ENCODE measurements at regions not wholly inside any gene's neighbourhood (a gene's known extent, or its start where the extent isn't known, plus 50 kb on each side); places are given as distances from the start of the nearest gene placed in this dataset.

DNA sequence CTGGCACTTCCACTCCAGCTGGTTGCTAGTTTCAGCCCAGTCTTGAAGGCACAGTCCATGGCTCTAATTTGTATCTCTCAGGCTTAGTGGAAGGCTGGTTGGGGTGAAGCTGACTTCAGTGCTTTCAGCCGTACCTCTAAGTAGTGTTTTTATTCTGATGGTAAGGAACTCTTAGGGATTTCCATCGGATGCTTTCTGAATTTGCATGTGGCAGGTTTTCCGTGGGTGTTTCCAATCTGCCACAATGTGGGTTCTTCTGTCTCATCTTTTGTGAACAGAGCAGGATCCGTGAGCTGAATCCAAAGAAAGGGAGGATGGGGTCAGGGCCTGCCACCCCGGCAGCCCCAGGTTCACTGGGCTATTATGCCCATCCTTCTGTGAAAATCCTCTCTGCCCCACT, 607.9 kb upstream of the MKI67 start (continued):
- TF ChIP-seq, protein P1, sequence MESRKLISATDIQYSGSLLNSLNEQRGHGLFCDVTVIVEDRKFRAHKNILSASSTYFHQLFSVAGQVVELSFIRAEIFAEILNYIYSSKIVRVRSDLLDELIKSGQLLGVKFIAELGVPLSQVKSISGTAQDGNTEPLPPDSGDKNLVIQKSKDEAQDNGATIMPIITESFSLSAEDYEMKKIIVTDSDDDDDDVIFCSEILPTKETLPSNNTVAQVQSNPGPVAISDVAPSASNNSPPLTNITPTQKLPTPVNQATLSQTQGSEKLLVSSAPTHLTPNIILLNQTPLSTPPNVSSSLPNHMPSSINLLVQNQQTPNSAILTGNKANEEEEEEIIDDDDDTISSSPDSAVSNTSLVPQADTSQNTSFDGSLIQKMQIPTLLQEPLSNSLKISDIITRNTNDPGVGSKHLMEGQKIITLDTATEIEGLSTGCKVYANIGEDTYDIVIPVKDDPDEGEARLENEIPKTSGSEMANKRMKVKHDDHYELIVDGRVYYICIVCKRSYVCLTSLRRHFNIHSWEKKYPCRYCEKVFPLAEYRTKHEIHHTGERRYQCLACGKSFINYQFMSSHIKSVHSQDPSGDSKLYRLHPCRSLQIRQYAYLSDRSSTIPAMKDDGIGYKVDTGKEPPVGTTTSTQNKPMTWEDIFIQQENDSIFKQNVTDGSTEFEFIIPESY (IDR thresholded peaks at IDR 0.05) = no peak
- no peak for TF ChIP-seq JUND (IDR thresholded peaks at IDR 0.05)
- TF ChIP-seq RXRA (IDR thresholded peaks at IDR 0.05) = no peak

DNA sequence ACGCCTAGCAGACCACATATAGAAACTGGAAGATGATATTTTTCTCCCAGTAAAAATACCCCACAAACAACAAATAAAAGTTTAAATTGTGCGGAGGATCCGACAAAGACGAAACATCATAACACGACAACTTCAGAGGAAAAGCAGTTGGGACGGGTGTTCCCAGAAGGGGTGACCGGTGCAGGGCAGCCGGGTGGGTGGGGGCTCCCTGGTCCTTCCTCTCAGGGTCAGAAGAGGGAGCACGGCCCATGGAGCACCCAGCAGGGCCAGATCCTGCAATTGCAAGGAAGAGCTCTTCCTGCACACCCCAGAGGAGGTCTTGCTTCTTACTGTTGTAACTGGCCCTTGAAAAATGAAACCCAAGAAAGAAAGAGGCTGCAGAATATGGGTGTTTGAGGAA, 608.5 kb upstream of the MKI67 start:
- TF ChIP-seq, protein P2, sequence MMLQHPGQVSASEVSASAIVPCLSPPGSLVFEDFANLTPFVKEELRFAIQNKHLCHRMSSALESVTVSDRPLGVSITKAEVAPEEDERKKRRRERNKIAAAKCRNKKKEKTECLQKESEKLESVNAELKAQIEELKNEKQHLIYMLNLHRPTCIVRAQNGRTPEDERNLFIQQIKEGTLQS (IDR thresholded peaks at IDR 0.05) = no peak
- TF ChIP-seq RAD21 (IDR thresholded peaks at IDR 0.05) (no peak), JUND (IDR thresholded peaks at IDR 0.05) (no peak), RXRA (IDR thresholded peaks at IDR 0.05) (no peak), HNF4G (IDR thresholded peaks at IDR 0.05) (no peak), YY1 (IDR thresholded peaks at IDR 0.05) (no peak), NR2F2 (IDR thresholded peaks at IDR 0.05) (no peak)
- TF ChIP-seq, protein P3, sequence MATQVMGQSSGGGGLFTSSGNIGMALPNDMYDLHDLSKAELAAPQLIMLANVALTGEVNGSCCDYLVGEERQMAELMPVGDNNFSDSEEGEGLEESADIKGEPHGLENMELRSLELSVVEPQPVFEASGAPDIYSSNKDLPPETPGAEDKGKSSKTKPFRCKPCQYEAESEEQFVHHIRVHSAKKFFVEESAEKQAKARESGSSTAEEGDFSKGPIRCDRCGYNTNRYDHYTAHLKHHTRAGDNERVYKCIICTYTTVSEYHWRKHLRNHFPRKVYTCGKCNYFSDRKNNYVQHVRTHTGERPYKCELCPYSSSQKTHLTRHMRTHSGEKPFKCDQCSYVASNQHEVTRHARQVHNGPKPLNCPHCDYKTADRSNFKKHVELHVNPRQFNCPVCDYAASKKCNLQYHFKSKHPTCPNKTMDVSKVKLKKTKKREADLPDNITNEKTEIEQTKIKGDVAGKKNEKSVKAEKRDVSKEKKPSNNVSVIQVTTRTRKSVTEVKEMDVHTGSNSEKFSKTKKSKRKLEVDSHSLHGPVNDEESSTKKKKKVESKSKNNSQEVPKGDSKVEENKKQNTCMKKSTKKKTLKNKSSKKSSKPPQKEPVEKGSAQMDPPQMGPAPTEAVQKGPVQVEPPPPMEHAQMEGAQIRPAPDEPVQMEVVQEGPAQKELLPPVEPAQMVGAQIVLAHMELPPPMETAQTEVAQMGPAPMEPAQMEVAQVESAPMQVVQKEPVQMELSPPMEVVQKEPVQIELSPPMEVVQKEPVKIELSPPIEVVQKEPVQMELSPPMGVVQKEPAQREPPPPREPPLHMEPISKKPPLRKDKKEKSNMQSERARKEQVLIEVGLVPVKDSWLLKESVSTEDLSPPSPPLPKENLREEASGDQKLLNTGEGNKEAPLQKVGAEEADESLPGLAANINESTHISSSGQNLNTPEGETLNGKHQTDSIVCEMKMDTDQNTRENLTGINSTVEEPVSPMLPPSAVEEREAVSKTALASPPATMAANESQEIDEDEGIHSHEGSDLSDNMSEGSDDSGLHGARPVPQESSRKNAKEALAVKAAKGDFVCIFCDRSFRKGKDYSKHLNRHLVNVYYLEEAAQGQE (IDR thresholded peaks at IDR 0.05) = no peak
- no peak overlapping the region for H3K4me3 ChIP-seq (ENCODE audit: low read depth in 1 of 3, low read length in 3 of 3)
- H3K9me3 ChIP-seq (ENCODE audit: control insufficient read depth in 4 of 4, low read length in 3 of 4) = no peaks in the 10 kb centered on the region
- 81% methylated on average over 9 of the region's 9 CpGs for WGBS
- H3K4me1 ChIP-seq (ENCODE audit: control insufficient read depth in 4 of 4, insufficient read depth in 4 of 4, low read length in 3 of 4) = no peaks in the 10 kb centered on the region
- no peak for DNase-seq (ENCODE audit: low spot score)
- no peak overlapping the region for H3K9ac ChIP-seq (ENCODE audit: low read depth in 1 of 2, low read length in 2 of 2)
- no peak overlapping the region for H3K27ac ChIP-seq (ENCODE audit: low read depth in 1 of 2, low read length in 2 of 2)
- peaks cover 0 to 6% (median 0%) of the 10 kb centered on the region in 4 donors for H3K27me3 ChIP-seq (ENCODE audit: control insufficient read depth in 4 of 4, insufficient read depth in 4 of 4, low read length in 3 of 4)
- H3K36me3 ChIP-seq (ENCODE audit: control insufficient read depth in 4 of 4, insufficient read depth in 3 of 4, low read depth in 1 of 4, low read length in 3 of 4) = no peaks in the 10 kb centered on the region

DNA sequence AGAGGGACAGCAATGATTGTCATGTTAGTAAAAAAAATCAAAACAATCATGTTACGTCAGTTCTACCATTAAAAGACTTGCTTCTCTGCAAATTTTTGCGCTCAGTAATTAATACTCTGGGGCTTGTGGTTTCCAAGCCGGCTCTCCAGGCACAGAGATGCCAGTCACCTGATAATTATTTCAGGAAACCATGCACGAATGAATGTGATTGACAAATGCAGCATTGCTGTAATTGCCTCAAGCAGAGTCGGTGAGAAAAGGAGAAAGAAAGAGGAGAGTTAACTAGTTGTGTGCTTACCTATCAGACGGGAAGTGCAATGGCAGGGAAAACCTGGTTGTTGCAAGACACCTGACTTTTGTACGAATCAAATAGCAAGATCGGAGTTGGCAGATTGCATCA, 609.8 kb upstream of the MKI67 start:
- no peak for DNase-seq (ENCODE audit: low spot score)
- 70% methylated on average over 8 of the region's 8 CpGs for WGBS
- H3K36me3 ChIP-seq (ENCODE audit: control insufficient read depth in 4 of 4, insufficient read depth in 3 of 4, low read depth in 1 of 4, low read length in 3 of 4) = no peaks in the 10 kb centered on the region

More for the DNA sequence above, 609.8 kb upstream of the MKI67 start:
- Histone ChIP-seq H3K4me1 (ENCODE audit: control insufficient read depth in 4 of 4, insufficient read depth in 4 of 4, low read length in 3 of 4) (no peaks in the 10 kb centered on the region), H3K9ac (ENCODE audit: low read depth in 1 of 2, low read length in 2 of 2) (no peak overlapping the region), H3K4me3 (ENCODE audit: low read depth in 1 of 3, low read length in 3 of 3) (no peak overlapping the region), H3K9me3 (ENCODE audit: control insufficient read depth in 4 of 4, low read length in 3 of 4) (no peaks in the 10 kb centered on the region), H3K27me3 (ENCODE audit: control insufficient read depth in 4 of 4, insufficient read depth in 4 of 4, low read length in 3 of 4) (peaks cover 0 to 6% (median 2%) of the 10 kb centered on the region in 4 donors), H3K27ac (ENCODE audit: low read depth in 1 of 2, low read length in 2 of 2) (no peak overlapping the region)
- TF ChIP-seq NR2F2 (IDR thresholded peaks at IDR 0.05) = no peak
- no peak for TF ChIP-seq FOXA2 (IDR thresholded peaks at IDR 0.05)
- TF ChIP-seq GABPA (IDR thresholded peaks at IDR 0.05 in 1 of 2, conservative IDR thresholded peaks at IDR 0.05 in 1 of 2) = no peak
- TF ChIP-seq, protein P1 (IDR thresholded peaks at IDR 0.05) = no peak
- no peak for TF ChIP-seq FOXA1 (IDR thresholded peaks at IDR 0.05)

All from liver (tissue), 7 donors.